ES-I3 (cell line): ENCODE measurements at regions not wholly inside any gene's neighbourhood (a gene's known extent, or its start where the extent isn't known, plus 50 kb on each side); places are given as distances from the start of the nearest gene placed in this dataset.

Experiments
- H3K36me3 ChIP-seq: 2 replicates; pipeline ENCODE4 v1.6.1; 2013; ENCODE audit warnings: mild to moderate bottlenecking, low read length, control low read depth, moderate library complexity; ENCODE audit not compliant: insufficient read depth
- H3K4me1 ChIP-seq: 2 replicates; pipeline ENCODE4 v1.6.1; 2013; ENCODE audit warnings: mild to moderate bottlenecking, control low read depth, low read length; ENCODE audit not compliant: insufficient read depth
- H3K9ac ChIP-seq: 2 replicates; pipeline ENCODE4 v1.6.1; 2013; ENCODE audit warnings: low read depth, mild to moderate bottlenecking, low read length, moderate library complexity
- H3K9me3 ChIP-seq: 2 replicates; pipeline ENCODE4 v1.6.1; 2013; ENCODE audit warnings: mild to moderate bottlenecking, low read length, moderate library complexity; ENCODE audit not compliant: control insufficient read depth, insufficient read depth

DNA sequence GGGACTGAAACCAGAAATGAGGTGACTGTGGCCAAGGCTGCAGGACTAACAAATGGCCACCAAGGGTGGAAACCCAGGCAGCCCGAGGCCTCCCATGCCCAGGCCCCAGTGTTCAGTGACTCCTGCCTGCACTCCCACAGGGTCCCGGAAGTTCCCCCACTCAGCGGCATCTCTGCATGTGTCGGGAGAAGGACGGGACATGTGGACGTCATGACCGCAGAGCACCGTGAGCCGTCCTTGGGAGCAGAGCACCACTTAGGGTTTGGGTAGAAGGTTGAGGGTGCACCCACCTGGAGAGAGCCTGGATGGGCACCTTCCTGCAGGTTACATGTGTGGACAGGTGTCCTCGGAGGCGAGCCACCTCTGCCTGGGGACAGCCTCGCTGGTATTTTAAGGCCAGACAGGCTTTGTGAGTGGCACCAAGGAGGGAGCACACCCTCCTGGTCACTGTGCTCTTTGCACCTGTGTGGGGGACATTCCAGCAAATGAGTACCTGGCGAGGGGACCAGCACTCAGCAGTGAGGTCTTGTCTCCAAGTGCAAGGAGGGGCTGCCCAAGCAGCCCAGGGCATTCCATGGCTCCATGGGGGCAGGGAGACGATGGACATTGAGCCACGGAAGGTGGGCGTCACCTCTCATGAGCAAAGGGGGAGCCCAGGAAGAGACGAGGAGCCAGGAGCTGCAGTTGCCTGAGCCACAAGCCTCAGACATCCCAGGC lies 95.3 kb upstream of the TCERG1L start:
- Histone ChIP-seq H3K9ac (no peak overlapping the region), H3K36me3 (no peaks in the 10 kb centered on the region), H3K9me3 (no peaks in the 10 kb centered on the region), H3K4me1 (no peaks in the 10 kb centered on the region)

DNA sequence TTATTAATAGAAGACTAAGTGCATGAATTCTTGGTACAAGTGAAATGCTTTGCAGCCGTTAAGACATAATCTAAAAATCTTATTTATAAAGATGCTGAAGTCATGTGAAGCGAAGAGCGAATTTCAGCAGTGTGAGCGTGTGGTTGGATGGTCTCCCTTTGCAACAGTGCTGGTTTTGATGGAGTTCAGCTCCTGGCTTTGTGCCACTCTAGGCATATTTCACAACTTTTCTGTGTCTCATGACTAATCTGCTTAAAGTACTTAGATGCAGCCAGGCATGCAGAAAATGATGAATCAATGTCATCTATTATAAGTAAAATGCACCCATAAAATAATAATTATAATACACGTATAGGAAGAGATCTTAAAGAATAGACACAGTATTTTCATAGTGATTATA lies 107.2 kb upstream of the TCERG1L start:
- Histone ChIP-seq H3K9me3 (no peaks in the 10 kb centered on the region), H3K4me1 (no peaks in the 10 kb centered on the region), H3K36me3 (no peaks in the 10 kb centered on the region), H3K9ac (no peak overlapping the region)

DNA sequence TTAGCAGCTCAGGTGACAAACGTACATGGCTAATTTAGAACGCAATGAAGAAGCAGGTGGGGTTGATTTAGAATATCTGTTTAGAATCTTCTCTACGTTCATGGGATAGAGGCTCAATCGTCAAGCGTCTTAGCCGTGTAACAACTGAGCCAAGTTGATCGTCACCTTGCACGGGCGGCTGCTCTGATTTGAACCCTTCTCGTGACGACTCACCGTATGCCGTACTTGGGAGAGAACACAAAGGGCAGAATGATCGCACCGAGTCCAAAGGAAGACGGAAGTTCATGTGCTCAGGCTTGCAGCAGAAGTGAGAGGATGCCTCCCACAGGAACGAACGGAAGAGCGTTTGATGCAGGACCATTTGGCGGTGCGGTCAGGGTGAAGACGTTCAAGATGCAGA lies 108.3 kb upstream of the TCERG1L start:
- Histone ChIP-seq H3K9ac (no peak overlapping the region), H3K9me3 (no peaks in the 10 kb centered on the region), H3K4me1 (no peaks in the 10 kb centered on the region), H3K36me3 (no peaks in the 10 kb centered on the region)

DNA sequence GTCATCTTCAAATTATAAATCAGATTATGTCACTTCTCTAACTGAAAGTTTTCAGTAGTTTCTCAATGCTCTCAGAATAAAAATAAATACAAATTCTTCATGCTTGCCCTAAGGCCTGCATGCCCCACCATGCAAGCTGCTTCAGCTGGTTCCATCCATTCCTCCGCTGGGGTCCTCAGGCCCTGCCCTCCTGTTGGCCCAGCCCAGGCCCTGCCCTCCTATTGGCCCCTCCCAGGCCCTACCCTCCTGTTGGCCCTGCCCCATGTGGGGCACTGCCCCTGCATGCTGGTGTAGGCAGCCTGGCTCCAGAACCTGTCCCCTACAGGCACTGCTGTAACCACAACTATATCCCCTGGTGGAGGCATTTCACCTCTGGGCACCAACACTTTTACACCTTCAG lies 109.3 kb upstream of the TCERG1L start:
- H3K9ac ChIP-seq, result no peak overlapping the region

DNA sequence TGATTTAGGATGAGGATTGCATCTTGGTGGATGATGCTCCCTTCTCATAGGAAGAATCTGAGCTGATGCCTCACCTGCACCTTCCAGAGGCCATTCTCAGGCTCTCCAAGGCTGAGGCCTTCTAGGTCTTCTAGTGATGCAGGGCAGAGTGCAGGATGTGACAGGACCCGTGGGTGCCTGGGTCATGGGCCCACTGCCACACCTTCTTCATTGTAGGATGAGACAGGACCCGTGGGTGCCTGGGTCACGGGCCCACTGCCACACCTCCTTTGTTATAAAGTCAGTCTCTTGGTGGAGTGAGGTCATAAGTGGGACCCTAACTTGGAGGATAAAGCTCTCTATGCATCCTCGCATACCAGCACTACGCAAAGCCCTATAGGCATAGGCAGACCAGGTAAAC lies 109.9 kb upstream of the TCERG1L start:
- no peaks in the 10 kb centered on the region for H3K4me1 ChIP-seq
- no peaks in the 10 kb centered on the region for H3K36me3 ChIP-seq
- no peaks in the 10 kb centered on the region for H3K9me3 ChIP-seq
- H3K9ac ChIP-seq, result no peak overlapping the region

More for the DNA sequence above, 109.3 kb upstream of the TCERG1L start:
- Histone ChIP-seq H3K4me1 (no peaks in the 10 kb centered on the region), H3K36me3 (no peaks in the 10 kb centered on the region), H3K9me3 (no peaks in the 10 kb centered on the region)

DNA sequence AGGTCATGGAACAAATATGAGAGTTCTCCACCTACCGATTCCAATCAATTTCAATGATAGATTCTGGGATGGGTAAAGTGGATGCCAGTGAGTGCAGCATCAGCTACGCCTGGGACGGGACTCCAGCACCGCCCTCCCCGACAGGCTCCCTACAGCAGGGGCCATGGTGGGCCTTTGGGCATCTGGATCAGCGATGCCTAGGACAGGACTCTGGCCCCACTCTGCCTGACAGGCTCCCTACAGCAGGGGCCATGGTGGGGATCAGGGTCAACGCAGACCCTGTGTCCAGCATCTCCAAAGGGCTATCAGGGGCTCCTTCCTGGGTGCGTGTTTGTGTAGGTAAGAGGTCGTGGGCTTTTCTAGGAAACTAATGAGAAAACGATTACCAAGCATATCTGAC lies 111.2 kb upstream of the TCERG1L start:
- Histone ChIP-seq H3K36me3 (no peaks in the 10 kb centered on the region), H3K4me1 (no peaks in the 10 kb centered on the region), H3K9me3 (no peaks in the 10 kb centered on the region), H3K9ac (no peak overlapping the region)

DNA sequence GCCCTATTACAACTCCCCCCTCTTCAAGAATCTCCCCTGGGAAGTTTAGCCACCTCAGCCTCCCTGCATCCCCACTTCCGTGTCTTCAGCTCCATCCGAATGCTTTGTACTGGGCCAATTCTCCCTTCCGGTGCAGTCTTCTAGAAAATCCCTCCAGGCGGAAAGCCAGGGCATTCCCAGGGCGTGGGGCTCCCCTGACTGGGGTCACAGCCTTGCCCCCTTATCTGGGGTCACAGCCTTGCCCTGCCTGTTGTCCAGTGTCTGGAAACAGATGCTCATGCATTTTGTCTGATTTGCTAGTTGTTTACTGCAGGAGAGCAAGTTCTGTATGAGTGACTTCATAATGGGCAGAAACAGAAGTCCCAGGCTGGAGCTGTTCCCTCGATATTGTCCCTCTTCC lies 112.5 kb upstream of the TCERG1L start:
- no peaks in the 10 kb centered on the region for H3K36me3 ChIP-seq
- no peaks in the 10 kb centered on the region for H3K4me1 ChIP-seq
- no peaks in the 10 kb centered on the region for H3K9me3 ChIP-seq
- no peak overlapping the region for H3K9ac ChIP-seq

DNA sequence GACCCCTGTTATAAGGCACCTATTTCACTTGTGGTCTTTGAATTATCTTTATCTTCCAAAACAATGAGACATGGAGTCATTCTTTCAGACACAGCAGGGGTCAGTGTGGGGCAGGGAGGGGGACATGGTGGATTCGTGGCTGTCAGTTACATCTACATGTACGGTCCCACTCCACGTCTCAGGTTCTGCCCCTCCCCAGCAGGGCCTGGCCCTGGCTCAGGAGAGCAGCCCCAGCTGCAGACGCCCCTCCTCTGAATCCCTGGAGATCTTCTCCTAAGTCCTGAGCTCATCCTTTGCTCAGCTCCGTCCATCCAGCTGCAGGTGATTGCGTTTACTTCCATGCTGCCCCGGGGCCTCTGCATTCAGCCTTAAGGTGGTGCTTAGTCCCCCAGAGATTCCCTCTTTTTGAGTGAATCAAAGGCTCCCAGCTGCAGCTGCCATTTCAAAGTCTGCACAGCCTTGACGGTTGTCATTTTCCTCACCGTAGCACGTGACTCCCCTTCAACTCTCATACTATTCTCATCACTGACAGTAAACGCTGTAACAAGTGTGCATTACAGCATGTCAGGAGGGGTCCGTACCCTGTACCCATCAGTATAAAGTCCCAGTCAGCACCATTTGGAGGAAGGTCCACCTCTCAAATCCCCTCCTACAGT lies 113.4 kb upstream of the TCERG1L start:
- no peaks in the 10 kb centered on the region for H3K9me3 ChIP-seq
- no peaks in the 10 kb centered on the region for H3K36me3 ChIP-seq
- no peaks in the 10 kb centered on the region for H3K4me1 ChIP-seq
- no peak overlapping the region for H3K9ac ChIP-seq

DNA sequence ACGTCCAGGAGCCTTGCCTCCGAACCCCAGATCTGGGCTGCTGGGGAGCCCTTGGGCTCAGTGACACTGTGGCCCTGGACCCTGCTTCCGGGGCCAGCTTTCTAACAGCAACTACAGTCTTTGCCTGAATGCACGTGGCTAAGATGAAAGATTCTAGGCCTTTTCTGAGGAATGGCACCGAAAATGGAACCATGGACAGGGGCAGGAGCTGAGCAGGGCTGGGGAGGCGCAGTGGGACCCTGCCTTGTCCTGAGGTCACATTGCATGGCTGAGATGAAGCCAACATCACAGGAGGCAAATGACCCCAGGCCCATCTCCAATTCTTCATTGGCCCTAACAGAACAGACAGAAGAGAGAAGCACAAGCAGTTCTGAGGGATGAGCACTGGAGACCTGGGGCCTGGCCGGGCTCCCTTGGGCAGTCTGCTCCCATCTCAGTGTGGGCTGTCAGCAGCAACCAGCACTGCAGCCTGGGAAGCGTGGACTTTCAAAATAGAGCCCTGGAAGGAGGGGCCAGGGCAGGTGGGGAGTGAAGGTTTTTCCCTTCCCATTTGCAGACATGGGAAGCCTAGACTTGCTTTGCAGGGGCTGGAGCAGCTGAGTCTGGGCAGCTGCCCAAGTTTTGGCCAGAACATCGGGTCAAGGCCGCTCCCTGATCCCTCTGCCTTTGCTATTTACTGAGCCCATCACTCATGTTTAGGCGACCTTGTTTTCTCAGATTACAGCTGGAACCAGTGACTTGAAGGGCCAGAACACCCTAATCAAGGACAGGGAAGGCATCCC lies 114.4 kb upstream of the TCERG1L start:
- Histone ChIP-seq H3K36me3 (no peaks in the 10 kb centered on the region), H3K9me3 (no peaks in the 10 kb centered on the region), H3K9ac (no peak overlapping the region), H3K4me1 (no peaks in the 10 kb centered on the region)

DNA sequence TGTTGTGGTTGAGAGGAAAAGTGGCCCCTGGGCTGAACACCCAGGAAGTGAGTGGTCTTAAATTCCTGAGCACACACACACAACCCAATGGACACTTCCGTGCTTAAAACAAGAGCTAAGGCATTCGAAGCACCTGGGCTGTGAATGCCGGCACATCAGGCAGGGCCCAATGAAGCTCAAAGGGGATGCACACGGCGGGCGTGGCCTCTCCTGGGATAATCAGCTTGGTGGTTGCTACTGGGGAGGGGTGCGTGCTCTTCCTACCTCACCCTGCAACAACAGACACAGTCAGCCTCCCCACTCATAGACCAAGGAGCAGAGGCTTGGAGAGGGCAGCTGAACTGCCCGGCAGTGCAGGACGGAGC lies 115.0 kb upstream of the TCERG1L start:
- no peaks in the 10 kb centered on the region for H3K4me1 ChIP-seq
- H3K36me3 ChIP-seq, result no peaks in the 10 kb centered on the region
- no peaks in the 10 kb centered on the region for H3K9me3 ChIP-seq

DNA sequence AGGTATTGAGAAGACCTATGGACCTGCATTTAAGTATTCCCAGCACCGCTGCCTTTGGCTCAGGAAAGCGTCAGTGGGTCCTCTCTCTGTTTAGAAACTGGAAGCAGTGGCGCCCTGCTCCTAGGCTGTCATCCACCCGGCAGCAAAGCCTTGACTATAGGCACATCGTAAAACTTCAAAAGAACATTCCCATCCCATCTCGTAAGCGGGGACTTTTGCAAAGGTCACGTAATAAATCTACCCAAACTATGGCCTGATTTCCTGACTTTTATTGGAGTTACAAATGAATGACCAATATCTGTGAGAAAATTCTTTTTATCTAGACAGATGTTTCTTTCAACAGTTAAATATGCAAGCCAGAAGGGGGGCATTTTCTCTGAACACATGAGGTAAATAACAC lies 115.8 kb upstream of the TCERG1L start:
- H3K36me3 ChIP-seq, result no peaks in the 10 kb centered on the region
- no peak overlapping the region for H3K9ac ChIP-seq
- no peaks in the 10 kb centered on the region for H3K9me3 ChIP-seq
- H3K4me1 ChIP-seq, result no peaks in the 10 kb centered on the region

More for the DNA sequence above, 115.0 kb upstream of the TCERG1L start:
- no peak overlapping the region for H3K9ac ChIP-seq

DNA sequence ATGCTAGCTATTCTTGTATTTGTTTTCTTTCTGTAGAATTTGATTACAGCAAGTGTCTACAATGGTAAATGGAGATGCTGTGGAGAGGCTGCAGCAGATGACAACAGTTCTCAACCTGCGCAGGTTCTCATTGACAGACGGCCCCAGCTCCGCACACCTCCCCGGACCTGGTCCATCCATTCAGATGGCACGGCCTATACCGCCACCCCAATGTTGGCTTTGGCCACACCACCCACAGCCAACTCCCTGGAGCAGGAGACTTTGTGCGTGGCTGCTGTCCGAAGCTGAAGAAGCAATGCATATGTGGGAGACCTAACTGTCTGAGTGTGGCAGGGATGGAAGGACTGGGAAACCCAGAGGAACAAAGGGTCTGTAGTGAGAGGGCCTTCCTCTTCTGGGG lies 116.4 kb upstream of the TCERG1L start:
- H3K9me3 ChIP-seq, result no peaks in the 10 kb centered on the region
- no peak overlapping the region for H3K9ac ChIP-seq
- H3K4me1 ChIP-seq, result no peaks in the 10 kb centered on the region
- no peaks in the 10 kb centered on the region for H3K36me3 ChIP-seq

DNA sequence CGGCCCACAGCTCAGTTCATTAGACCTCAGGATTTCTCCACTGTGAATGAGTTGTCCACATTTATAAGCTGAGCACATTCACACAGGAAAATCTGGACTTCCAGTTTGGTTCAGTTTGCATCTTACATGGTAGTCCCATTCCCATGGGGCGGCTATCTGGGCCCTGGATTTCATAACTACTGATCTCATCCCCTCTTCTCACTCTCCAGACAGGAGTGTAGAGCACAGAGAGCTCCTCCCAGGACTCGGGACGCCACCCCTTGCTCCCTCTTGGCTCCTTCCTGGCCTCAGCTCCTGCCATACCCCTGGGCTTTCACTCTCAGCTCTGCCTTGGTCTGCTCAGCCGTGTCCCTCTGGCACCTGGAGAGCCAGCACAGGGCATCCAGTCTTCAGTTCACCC lies 117.6 kb upstream of the TCERG1L start:
- no peak overlapping the region for H3K9ac ChIP-seq
- no peaks in the 10 kb centered on the region for H3K36me3 ChIP-seq
- no peaks in the 10 kb centered on the region for H3K9me3 ChIP-seq
- H3K4me1 ChIP-seq, result no peaks in the 10 kb centered on the region

DNA sequence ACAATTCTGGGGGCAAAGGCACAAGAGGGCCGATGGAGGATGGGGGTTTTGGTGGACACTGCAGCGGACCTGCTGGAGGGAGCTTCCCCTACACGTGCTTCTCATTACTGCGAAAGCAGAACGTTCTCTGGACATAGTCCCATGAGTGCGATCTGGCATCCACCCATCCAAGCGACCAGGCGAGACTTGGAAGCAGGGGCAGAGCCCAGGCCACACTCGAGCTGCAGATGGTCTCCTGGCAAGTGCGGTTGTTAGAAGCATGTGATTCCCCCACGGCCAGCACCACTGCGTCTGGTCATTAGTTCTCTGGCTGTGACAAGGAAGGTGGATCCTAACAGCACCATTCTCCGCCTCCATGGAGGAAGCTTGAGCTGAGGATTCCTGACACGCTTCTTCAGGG lies 118.4 kb upstream of the TCERG1L start:
- Histone ChIP-seq H3K9ac (no peak overlapping the region), H3K36me3 (no peaks in the 10 kb centered on the region), H3K9me3 (no peaks in the 10 kb centered on the region), H3K4me1 (no peaks in the 10 kb centered on the region)
